ENCODE measurements at regions not wholly inside any gene's neighbourhood (a gene's known extent, or its start where the extent isn't known, plus 50 kb on each side); places are given as distances from the start of the nearest gene placed in this dataset.

- no peaks in the 10 kb centered on the region for H3K4me1 ChIP-seq (ENCODE audit: control insufficient read depth, insufficient read depth, low read length)
- H3K79me1 ChIP-seq (ENCODE audit: low read depth in 1 of 2, low read length in 2 of 2): no peaks in the 10 kb centered on the region
- H3K14ac ChIP-seq (replicated peaks; ENCODE audit: low read depth, low read length): no peak overlapping the region
- no peak overlapping the region for H2BK120ac ChIP-seq (ENCODE audit: low read depth, low read length)
- H2BK5ac ChIP-seq (ENCODE audit: low read depth, low read length, poor library complexity, severe bottlenecking): no peak overlapping the region
- H3K4ac ChIP-seq (ENCODE audit: low read depth, low read length): no peak overlapping the region
- no peak overlapping the region for H2BK20ac ChIP-seq (ENCODE audit: low read depth, low read length)
- H2AFZ ChIP-seq (replicated peaks; ENCODE audit: low read length, poor library complexity): no peak overlapping the region
- intact Hi-C loops (cut with micrococcal nuclease) (no loop called here), in situ Hi-C loops (cut with MboI; ENCODE audit: low sequenced_read_pairs) (no loop called here), dilution Hi-C loops (cut with HindIII; ENCODE audit: low sequenced_read_pairs, unreplicated experiment) (no loop called here)
- POLR2A ChIA-PET (ENCODE audit: unreplicated experiment): no interaction called here
- H4K8ac ChIP-seq (ENCODE audit: low read depth in 2 of 2, low read length in 2 of 2): no peak overlapping the region
- H4K20me1 ChIP-seq (ENCODE audit: insufficient read depth, low read length): no peaks in the 10 kb centered on the region
- H3K9me1 ChIP-seq (ENCODE audit: insufficient read depth, low read length): no peaks in the 10 kb centered on the region
- H2AK5ac ChIP-seq (ENCODE audit: low read depth, low read length): no peak overlapping the region
- H3K56ac ChIP-seq (ENCODE audit: extremely low read depth, insufficient read depth, low read length): no peak overlapping the region
- H3K4me2 ChIP-seq (ENCODE audit: low read depth, low read length): no peak overlapping the region
- H3K27ac ChIP-seq (ENCODE audit: insufficient read depth, low read length): no peak overlapping the region
- no CpG with 5 or more reads among the region's 2 CpGs for WGBS, 2 experiments (ENCODE audit: extremely low coverage in 2 of 2, insufficient read length in 1 of 2)
- CTCF ChIA-PET: no interaction called here
- H4K91ac ChIP-seq (ENCODE audit: insufficient read depth, low read depth, low read length): no peak overlapping the region
- BruUV-seq (replicated peaks): no TSS peak
- no peak overlapping the region for H2BK15ac ChIP-seq (ENCODE audit: low read depth, low read length)
- no peak overlapping the region for H3K9ac ChIP-seq (ENCODE audit: low read depth, low read length)
- no peaks in the 10 kb centered on the region for H3K27me3 ChIP-seq (ENCODE audit: control insufficient read depth, insufficient read depth, low read length)
- H3K4me3 ChIP-seq (ENCODE audit: insufficient read depth, low read depth, low read length): no peak overlapping the region
- no peak for ATAC-seq (ENCODE audit: low read depth)
- H4K5ac ChIP-seq (ENCODE audit: low read depth, low read length): no peak overlapping the region
- H2AK9ac ChIP-seq (replicated peaks; ENCODE audit: low read depth, low read length, poor library complexity): no peak overlapping the region
- no peak overlapping the region for H3K18ac ChIP-seq (ENCODE audit: low read depth, low read length)
- no peak for DNase-seq
- H3K23ac ChIP-seq (ENCODE audit: low read depth, low read length): no peak overlapping the region
- no peaks in the 10 kb centered on the region for H3K36me3 ChIP-seq (ENCODE audit: control insufficient read depth, insufficient read depth, low read length)
- no peak for TF ChIP-seq RCOR1 (IDR thresholded peaks at IDR 0.05; ENCODE audit: insufficient replicate concordance, low read length)
- no peak for TF ChIP-seq FOS (IDR thresholded peaks at IDR 0.05; ENCODE audit: low read depth, low read length)
- no peak for TF ChIP-seq MXI1 (IDR thresholded peaks at IDR 0.05; ENCODE audit: borderline replicate concordance, low read depth, low read length)
- TF ChIP-seq ELK1 (IDR thresholded peaks at IDR 0.05; ENCODE audit: borderline replicate concordance, low read depth, low read length): no peak
- no peak for TF ChIP-seq MAFK (IDR thresholded peaks at IDR 0.05; ENCODE audit: low read depth, low read length)
- TF ChIP-seq RFX5 (IDR thresholded peaks at IDR 0.05; ENCODE audit: low read depth, low read length): no peak
- no peak for TF ChIP-seq USF2 (IDR thresholded peaks at IDR 0.05; ENCODE audit: low read depth, low read length)
- TF ChIP-seq CTCF (conservative IDR thresholded peaks at IDR 0.05; ENCODE audit: low read depth, low read length): no peak
- TF ChIP-seq BHLHE40 (IDR thresholded peaks at IDR 0.05; ENCODE audit: low read depth, low read length): no peak
- no peak for TF ChIP-seq NFE2L2 (IDR thresholded peaks at IDR 0.05; ENCODE audit: low read depth, low read length)
- TF ChIP-seq POLR2A (IDR thresholded peaks at IDR 0.05; ENCODE audit: low read depth, low read length): no peak
- H3K9me3 ChIP-seq (ENCODE audit: control insufficient read depth, insufficient read depth, low read length): no peaks in the 10 kb centered on the region
These were observed 91.5 kb upstream of the ZSWIM2 start for GRCh38 chr2:186940463-186940862.
